Lower lobe of right lung (tissue), 2 donors: ENCODE measurements at regions not wholly inside any gene's neighbourhood (a gene's known extent, or its start where the extent isn't known, plus 50 kb on each side); places are given as distances from the start of the nearest gene placed in this dataset.
"Not testable (repeated sequence)": the region's sequence is repeated elsewhere in the genome, so short reads cannot be mapped to it uniquely, and the experiment has no call there.

Experiments used
- ATAC-seq, 2 donors: fragments of 200-7000 bp; cut with Tn5 transposase; one replicate each; pipeline ENCODE4 v1.9.1; 2020 to 2022; ENCODE audit warnings: mild to moderate bottlenecking in 2 of 2, moderate library complexity in 2 of 2
- DNase-seq: peaks from one replicate; pipeline ENCODE4 v3.0.0-alpha.2; 2020
- H3K27ac ChIP-seq: fragments of 200-600 bp; one replicate; pipeline ENCODE4 v1.8.0; 2022
- H3K27me3 ChIP-seq: fragments of 200-600 bp; one replicate; pipeline ENCODE4 v1.8.0; 2022; ENCODE audit warnings: low read depth
- H3K36me3 ChIP-seq: fragments of 200-600 bp; one replicate; pipeline ENCODE4 v1.8.0; 2022; ENCODE audit warnings: mild to moderate bottlenecking
- H3K4me1 ChIP-seq: fragments of 200-600 bp; one replicate; pipeline ENCODE4 v1.8.0; 2022
- H3K4me3 ChIP-seq: fragments of 200-600 bp; one replicate; pipeline ENCODE4 v1.8.0; 2022; ENCODE audit warnings: mild to moderate bottlenecking
- H3K9me3 ChIP-seq: fragments of 200-600 bp; one replicate; pipeline ENCODE4 v1.8.0; 2022
- intact Hi-C: fragments of 100-400 bp; cut with DNase I; formaldehyde crosslinking; loops from one replicate; pipeline ENCODE4 v1.11.0; 2022
- TF ChIP-seq, protein P1 (sequence below): fragments of 200-600 bp; IDR thresholded peaks from one replicate; pipeline ENCODE4 v1.8.0; 2022; ENCODE audit warnings: antibody characterized with exemption, mild to moderate bottlenecking
- donor health status: DM: no; HTN: yes; CAD: no; lungs with severe emphysema.

DNA sequence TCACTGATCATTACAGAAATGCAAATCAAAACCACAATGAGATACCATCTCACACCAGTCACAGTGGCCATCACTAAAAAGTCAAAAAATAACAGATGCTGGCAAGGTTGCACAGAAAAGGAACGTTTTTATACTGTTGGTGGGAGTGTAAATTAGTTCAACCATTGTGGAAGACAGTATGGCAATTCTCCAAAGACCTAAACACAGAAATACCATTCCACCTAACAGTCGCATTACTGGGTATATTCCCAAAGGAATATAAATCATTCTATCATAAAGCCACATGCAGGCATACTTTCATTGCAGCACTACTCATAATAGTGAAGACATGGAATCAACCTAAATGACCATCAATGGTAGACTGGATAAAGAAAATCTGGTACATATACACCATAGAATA is 83.2 kb upstream of the ARID5B start:
- DNase-seq, intact Hi-C loops, H3K9me3 ChIP-seq, H3K4me3 ChIP-seq, H3K27ac ChIP-seq, H3K27me3 ChIP-seq, H3K4me1 ChIP-seq, H3K36me3 ChIP-seq, ATAC-seq: not testable (repeated sequence)

DNA sequence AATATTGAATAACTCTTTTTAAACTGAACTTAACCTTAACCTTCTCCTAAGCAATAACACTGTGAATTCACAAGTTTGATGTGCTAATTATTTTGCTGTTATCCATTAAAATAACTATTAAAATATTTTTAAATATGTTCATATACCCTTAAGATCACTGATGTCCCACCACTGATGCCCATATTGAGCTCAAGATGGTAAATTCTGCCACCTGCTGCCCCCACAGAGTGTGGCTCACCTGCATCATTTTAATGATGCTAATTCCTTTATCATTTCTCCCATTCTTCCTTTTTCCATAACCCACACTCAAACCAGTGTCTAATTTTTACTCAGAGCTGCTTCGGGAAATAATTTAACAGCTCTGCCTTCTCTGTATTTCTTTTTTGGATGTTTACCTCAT is 82.3 kb upstream of the ARID5B start:
- ATAC-seq = no peak
- intact Hi-C loops = no loop called here

DNA sequence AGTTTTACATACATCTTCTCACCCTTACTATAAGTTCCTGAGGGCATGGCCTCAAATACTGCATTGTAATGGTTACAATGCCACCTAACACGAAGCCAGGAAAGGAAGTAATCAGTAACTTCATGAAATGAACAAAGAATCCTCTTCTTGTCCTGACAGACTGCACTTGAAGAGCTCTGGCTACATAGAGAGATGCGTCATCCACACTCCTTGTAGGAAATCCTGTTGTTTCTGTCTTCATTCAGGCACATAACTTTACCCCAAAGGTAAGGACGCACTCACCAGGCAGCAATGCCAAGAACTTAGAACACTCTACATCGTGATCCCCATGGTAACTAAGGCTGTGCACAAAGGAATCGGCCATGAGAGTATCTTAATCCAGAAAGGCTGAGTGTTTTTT is 80.3 kb upstream of the ARID5B start:
- ATAC-seq (no peak), DNase-seq (no peak)
- Histone ChIP-seq H3K4me3 (no peak overlapping the region), H3K27ac (no peak overlapping the region), H3K4me1 (no peaks in the 10 kb centered on the region), H3K9me3 (no peaks in the 10 kb centered on the region), H3K36me3 (no peaks in the 10 kb centered on the region), H3K27me3 (no peaks in the 10 kb centered on the region)
- TF ChIP-seq, protein P1, sequence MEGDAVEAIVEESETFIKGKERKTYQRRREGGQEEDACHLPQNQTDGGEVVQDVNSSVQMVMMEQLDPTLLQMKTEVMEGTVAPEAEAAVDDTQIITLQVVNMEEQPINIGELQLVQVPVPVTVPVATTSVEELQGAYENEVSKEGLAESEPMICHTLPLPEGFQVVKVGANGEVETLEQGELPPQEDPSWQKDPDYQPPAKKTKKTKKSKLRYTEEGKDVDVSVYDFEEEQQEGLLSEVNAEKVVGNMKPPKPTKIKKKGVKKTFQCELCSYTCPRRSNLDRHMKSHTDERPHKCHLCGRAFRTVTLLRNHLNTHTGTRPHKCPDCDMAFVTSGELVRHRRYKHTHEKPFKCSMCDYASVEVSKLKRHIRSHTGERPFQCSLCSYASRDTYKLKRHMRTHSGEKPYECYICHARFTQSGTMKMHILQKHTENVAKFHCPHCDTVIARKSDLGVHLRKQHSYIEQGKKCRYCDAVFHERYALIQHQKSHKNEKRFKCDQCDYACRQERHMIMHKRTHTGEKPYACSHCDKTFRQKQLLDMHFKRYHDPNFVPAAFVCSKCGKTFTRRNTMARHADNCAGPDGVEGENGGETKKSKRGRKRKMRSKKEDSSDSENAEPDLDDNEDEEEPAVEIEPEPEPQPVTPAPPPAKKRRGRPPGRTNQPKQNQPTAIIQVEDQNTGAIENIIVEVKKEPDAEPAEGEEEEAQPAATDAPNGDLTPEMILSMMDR = no peak
- intact Hi-C loops = no loop called here

More for the DNA sequence above, 82.3 kb upstream of the ARID5B start:
- no peak overlapping the region for H3K27ac ChIP-seq
- no peaks in the 10 kb centered on the region for H3K9me3 ChIP-seq
- H3K27me3 ChIP-seq = no peaks in the 10 kb centered on the region
- no peaks in the 10 kb centered on the region for H3K36me3 ChIP-seq
- H3K4me1 ChIP-seq = no peaks in the 10 kb centered on the region
- no peak overlapping the region for H3K4me3 ChIP-seq
- no peak for DNase-seq
- TF ChIP-seq, protein P1 = no peak

DNA sequence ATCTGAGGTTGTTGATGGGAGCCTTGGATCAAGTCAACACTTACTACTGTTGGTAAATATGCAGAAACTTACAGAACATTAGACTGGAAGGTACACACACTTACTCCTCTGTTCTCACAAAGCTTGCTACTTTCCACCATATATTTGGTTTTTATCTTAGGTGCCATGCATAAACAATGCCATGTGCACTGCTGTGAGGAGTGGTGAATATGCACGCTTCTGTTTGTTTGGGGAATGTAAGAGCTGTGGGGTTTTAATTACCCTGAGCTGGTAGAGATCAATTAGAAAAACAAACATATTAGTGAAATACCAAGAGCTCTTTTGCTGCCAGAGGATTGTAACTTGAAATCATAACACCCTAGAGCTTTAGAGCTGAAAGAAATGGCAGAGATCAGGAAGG is 79.8 kb upstream of the ARID5B start:
- Histone ChIP-seq H3K4me3 (no peak overlapping the region), H3K36me3 (no peaks in the 10 kb centered on the region), H3K9me3 (no peaks in the 10 kb centered on the region), H3K4me1 (no peaks in the 10 kb centered on the region), H3K27ac (no peak overlapping the region), H3K27me3 (no peaks in the 10 kb centered on the region)
- DNase-seq (no peak), ATAC-seq (no peak)
- intact Hi-C loops = no loop called here
- TF ChIP-seq, protein P1 = no peak

DNA sequence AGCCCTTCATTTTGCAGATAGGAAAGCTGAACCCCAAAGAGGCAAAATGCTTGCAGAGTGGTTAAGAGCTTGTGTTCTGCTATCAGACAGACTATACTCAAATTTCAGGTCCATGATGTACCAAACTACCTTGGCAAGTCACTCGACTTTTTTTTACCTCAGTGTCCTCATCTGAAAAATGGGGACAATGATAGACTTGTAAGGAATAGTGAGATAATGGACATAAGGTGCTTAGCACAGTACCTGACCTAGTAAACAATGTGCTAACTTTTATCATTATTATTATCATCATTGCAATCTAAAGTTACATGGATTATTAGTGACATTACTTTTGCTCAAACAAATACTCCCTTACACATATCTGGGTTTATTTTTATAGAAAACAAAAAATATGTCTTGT is 79.4 kb upstream of the ARID5B start:
- Histone ChIP-seq H3K9me3 (no peaks in the 10 kb centered on the region), H3K36me3 (no peaks in the 10 kb centered on the region), H3K27me3 (no peaks in the 10 kb centered on the region), H3K4me1 (no peaks in the 10 kb centered on the region), H3K4me3 (no peak overlapping the region), H3K27ac (no peak overlapping the region)
- TF ChIP-seq, protein P1 = no peak
- no peak for DNase-seq
- intact Hi-C loops = no loop called here
- ATAC-seq = no peak

DNA sequence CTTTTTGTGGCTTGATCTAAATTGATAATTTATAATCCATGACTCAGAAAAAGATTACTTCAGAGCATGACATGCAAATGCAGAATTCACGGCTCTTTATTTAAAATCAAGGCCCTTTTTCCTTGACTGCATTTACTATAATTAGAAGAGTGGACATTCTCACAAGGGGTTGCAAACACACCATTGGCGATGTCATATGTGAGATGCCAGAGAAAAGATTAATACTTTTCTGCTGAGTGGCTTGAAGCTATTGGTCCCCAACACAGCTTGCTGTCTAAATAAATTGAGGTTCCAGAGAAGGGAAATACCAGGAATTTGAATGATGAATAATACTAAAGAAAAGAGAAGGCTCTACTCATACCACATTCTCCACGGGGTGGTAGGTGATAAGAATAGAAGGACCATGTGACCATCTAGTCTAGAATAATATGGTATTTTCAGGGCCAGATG is 78.7 kb upstream of the ARID5B start:
- Histone ChIP-seq H3K36me3 (no peaks in the 10 kb centered on the region), H3K9me3 (no peaks in the 10 kb centered on the region), H3K27ac (no peak overlapping the region), H3K4me1 (no peaks in the 10 kb centered on the region), H3K27me3 (no peaks in the 10 kb centered on the region), H3K4me3 (no peak overlapping the region)
- DNase-seq (no peak), ATAC-seq (no peak)
- intact Hi-C loops = no loop called here
- TF ChIP-seq, protein P1 = no peak
